Head of caudate nucleus (tissue), 42 donors: ENCODE measurements at regions not wholly inside any gene's neighbourhood (a gene's known extent, or its start where the extent isn't known, plus 50 kb on each side); places are given as distances from the start of the nearest gene placed in this dataset.

ENCODE experiments used
- DNase-seq, 42 donors: peaks; one replicate each; pipeline versions ENCODE4 v3.0.0 to v3.0.0-alpha.2; 2020 to 2021; ENCODE audit warnings: mixed read lengths in 7 of 42
- intact Hi-C: fragments of 100-400 bp; cut with DNase I; formaldehyde crosslinking; loops from one replicate; pipeline ENCODE4 v1.15.0; 2022

GRCh38 chr9:105908069-105908468, 213.7 kb downstream of the TMEM38B start:
- intact Hi-C loops: loop anchor here (10.0 kb wide), 1 partner anchor 1267 kb away; no protein-coding TSS in a partner anchor
- peak in 30 of 42 donors; percentile 16 to 76 (median 43) for DNase-seq

GRCh38 chr9:105911104-105911911, 217.0 kb downstream of the TMEM38B start:
- intact Hi-C loops: no loop called here
- no peak for DNase-seq

GRCh38 chr9:105912157-105912862, 218.0 kb downstream of the TMEM38B start:
- no peak for DNase-seq
- intact Hi-C loops: no loop called here

- DNase-seq: no peak
- intact Hi-C loops: no loop called here
Measured at GRCh38 chr9:105912863-105913516, 218.6 kb downstream of the TMEM38B start.

GRCh38 chr9:105921057-105921726, 226.9 kb downstream of the TMEM38B start:
- intact Hi-C loops: no loop called here
- peak in 1 of 42 donors; percentile 16 for DNase-seq

- no peak for DNase-seq
- intact Hi-C loops: no loop called here
Measured at GRCh38 chr9:105928416-105928815, 234.1 kb downstream of the TMEM38B start.

- intact Hi-C loops: no loop called here
- peak in 5 of 42 donors; percentile 4 to 15 (median 4) for DNase-seq
Measured at GRCh38 chr9:105930011-105930627, 235.8 kb downstream of the TMEM38B start.

GRCh38 chr9:105932276-105932675, 237.9 kb downstream of the TMEM38B start:
- no peak for DNase-seq
- intact Hi-C loops: no loop called here

GRCh38 chr9:105950448-105950847, 256.1 kb downstream of the TMEM38B start:
- intact Hi-C loops: no loop called here
- DNase-seq: no peak

- intact Hi-C loops: no loop called here
- no peak for DNase-seq
Measured at GRCh38 chr9:105950894-105951293, 256.6 kb downstream of the TMEM38B start.

GRCh38 chr9:105954517-105954916, 260.2 kb downstream of the TMEM38B start:
- no peak for DNase-seq
- intact Hi-C loops: no loop called here

GRCh38 chr9:105957830-105958229, 263.5 kb downstream of the TMEM38B start:
- no peak for DNase-seq
- intact Hi-C loops: no loop called here

GRCh38 chr9:105958587-105958986, 264.2 kb downstream of the TMEM38B start:
- DNase-seq: no peak
- intact Hi-C loops: no loop called here

GRCh38 chr9:105959531-105959930, 265.2 kb downstream of the TMEM38B start:
- intact Hi-C loops: no loop called here

GRCh38 chr9:105963343-105964099, 269.2 kb downstream of the TMEM38B start:
- DNase-seq: no peak
- intact Hi-C loops: no loop called here

More at GRCh38 chr9:105959531-105959930, 265.2 kb downstream of the TMEM38B start:
- no peak for DNase-seq

- intact Hi-C loops: no loop called here
- DNase-seq: no peak
Measured at GRCh38 chr9:105964156-105964555, 269.8 kb downstream of the TMEM38B start.

GRCh38 chr9:105966834-105967233, 272.5 kb downstream of the TMEM38B start:
- intact Hi-C loops: no loop called here
- DNase-seq: no peak

GRCh38 chr9:105967248-105967647, 272.9 kb downstream of the TMEM38B start:
- no peak for DNase-seq

More at GRCh38 chr9:105967248-105967647, 272.9 kb downstream of the TMEM38B start:
- intact Hi-C loops: no loop called here
